ENCODE measurements at regions not wholly inside any gene's neighbourhood (a gene's known extent, or its start where the extent isn't known, plus 50 kb on each side); places are given as distances from the start of the nearest gene placed in this dataset.

DNA sequence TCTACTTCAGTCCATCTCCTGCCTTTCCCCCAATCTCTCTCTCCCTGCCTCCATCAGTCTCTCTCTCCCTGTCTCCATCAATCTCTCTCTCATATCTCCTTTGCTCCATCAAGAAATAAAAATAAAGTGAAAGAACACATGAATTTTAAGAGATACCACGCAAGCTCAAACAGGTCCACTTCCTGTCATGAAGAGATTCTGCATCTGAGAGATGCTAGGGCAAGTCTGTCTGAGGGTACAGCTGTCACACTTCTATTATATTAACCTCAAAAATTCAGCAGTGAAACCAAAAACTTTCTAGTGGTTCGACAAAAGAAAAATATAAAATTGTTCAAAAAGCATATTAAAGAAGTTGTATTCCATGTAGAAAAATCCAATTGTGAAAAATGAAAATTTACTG, 296.8 kb upstream of the RSPO3 start:
- H3K27ac ChIP-seq (ENCODE audit: low read length): no peak overlapping the region
- H4K20me1 ChIP-seq (ENCODE audit: insufficient read depth, low read depth, low read length): no peaks in the 10 kb centered on the region
- H3K27me3 ChIP-seq (ENCODE audit: low read length): no peaks in the 10 kb centered on the region
- no peaks in the 10 kb centered on the region for H3K36me3 ChIP-seq (ENCODE audit: insufficient read depth, low read length)
- H2AFZ ChIP-seq (ENCODE audit: low read length): no peak overlapping the region
- H3K9ac ChIP-seq (ENCODE audit: low read length): no peak overlapping the region
- no peaks in the 10 kb centered on the region for H3K4me1 ChIP-seq (ENCODE audit: low read length)
- no peaks in the 10 kb centered on the region for H3K9me3 ChIP-seq (ENCODE audit: low read length)
- no peaks in the 10 kb centered on the region for H3K79me2 ChIP-seq (ENCODE audit: low read length)
- H3K4me3 ChIP-seq (ENCODE audit: low read length): no peak overlapping the region
- no peak overlapping the region for H3K4me2 ChIP-seq (ENCODE audit: low read depth, low read length, poor library complexity, severe bottlenecking)
- H3K9me2 ChIP-seq (replicated peaks; ENCODE audit: insufficient read depth, low read length): no peaks in the 10 kb centered on the region
- no peak for DNase-seq

DNA sequence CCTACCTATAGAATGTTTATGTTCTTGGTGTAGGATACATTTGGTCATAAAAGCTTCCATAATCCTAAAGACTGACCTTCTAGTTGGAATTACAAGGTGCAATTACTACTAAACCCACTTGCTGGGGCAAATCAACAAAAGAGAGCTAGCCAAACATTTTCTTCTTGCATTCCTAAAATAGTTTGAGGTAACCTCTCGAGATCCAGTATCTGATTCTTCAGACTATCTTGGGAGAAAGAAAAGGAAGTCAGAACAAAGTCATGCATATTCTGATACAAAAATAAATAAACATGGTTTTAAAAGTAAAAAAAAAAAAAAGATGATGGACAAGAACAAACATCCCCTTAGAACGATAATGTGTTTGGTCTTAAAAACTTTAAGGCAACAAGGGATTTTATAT, 294.2 kb upstream of the RSPO3 start:
- H3K27me3 ChIP-seq (ENCODE audit: low read length): no peaks in the 10 kb centered on the region
- no peaks in the 10 kb centered on the region for H3K79me2 ChIP-seq (ENCODE audit: low read length)
- no peak overlapping the region for H3K4me3 ChIP-seq (ENCODE audit: low read length)
- H3K9ac ChIP-seq (ENCODE audit: low read length): no peak overlapping the region
- H3K36me3 ChIP-seq (ENCODE audit: insufficient read depth, low read length): no peaks in the 10 kb centered on the region
- no peaks in the 10 kb centered on the region for H3K9me2 ChIP-seq (replicated peaks; ENCODE audit: insufficient read depth, low read length)
- H3K9me3 ChIP-seq (ENCODE audit: low read length): no peaks in the 10 kb centered on the region
- no peak for DNase-seq
- no peak overlapping the region for H2AFZ ChIP-seq (ENCODE audit: low read length)
- no peak overlapping the region for H3K4me2 ChIP-seq (ENCODE audit: low read depth, low read length, poor library complexity, severe bottlenecking)
- H3K27ac ChIP-seq (ENCODE audit: low read length): no peak overlapping the region
- no peaks in the 10 kb centered on the region for H3K4me1 ChIP-seq (ENCODE audit: low read length)
- no peaks in the 10 kb centered on the region for H4K20me1 ChIP-seq (ENCODE audit: insufficient read depth, low read depth, low read length)

DNA sequence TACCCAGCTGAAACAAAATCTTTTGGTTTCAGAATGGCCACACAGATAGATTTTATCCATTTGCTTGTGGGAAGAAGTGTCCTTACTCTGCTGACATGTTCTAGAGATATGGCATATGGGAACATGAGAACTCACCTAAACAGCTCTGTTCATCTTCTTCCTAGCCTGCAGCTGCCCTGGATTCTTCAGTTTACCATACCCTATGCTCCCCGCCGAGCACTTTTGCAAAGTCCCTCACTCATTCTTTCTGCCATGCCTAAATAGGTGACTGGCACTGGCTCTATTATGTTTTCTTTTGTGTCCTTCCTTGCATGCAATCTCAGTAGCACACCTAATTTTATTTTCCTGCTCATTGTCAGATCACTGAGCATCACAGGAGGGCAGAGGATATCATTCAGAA, 293.7 kb upstream of the RSPO3 start:
- no peak overlapping the region for H3K4me2 ChIP-seq (ENCODE audit: low read depth, low read length, poor library complexity, severe bottlenecking)
- no peak overlapping the region for H3K4me3 ChIP-seq (ENCODE audit: low read length)
- no peak overlapping the region for H3K27ac ChIP-seq (ENCODE audit: low read length)
- DNase-seq: no peak
- H3K9ac ChIP-seq (ENCODE audit: low read length): no peak overlapping the region
- no peaks in the 10 kb centered on the region for H3K9me2 ChIP-seq (replicated peaks; ENCODE audit: insufficient read depth, low read length)
- H3K9me3 ChIP-seq (ENCODE audit: low read length): no peaks in the 10 kb centered on the region
- no peaks in the 10 kb centered on the region for H3K27me3 ChIP-seq (ENCODE audit: low read length)
- no peaks in the 10 kb centered on the region for H3K79me2 ChIP-seq (ENCODE audit: low read length)
- H2AFZ ChIP-seq (ENCODE audit: low read length): no peak overlapping the region
- H4K20me1 ChIP-seq (ENCODE audit: insufficient read depth, low read depth, low read length): no peaks in the 10 kb centered on the region
- H3K4me1 ChIP-seq (ENCODE audit: low read length): no peaks in the 10 kb centered on the region
- no peaks in the 10 kb centered on the region for H3K36me3 ChIP-seq (ENCODE audit: insufficient read depth, low read length)

DNA sequence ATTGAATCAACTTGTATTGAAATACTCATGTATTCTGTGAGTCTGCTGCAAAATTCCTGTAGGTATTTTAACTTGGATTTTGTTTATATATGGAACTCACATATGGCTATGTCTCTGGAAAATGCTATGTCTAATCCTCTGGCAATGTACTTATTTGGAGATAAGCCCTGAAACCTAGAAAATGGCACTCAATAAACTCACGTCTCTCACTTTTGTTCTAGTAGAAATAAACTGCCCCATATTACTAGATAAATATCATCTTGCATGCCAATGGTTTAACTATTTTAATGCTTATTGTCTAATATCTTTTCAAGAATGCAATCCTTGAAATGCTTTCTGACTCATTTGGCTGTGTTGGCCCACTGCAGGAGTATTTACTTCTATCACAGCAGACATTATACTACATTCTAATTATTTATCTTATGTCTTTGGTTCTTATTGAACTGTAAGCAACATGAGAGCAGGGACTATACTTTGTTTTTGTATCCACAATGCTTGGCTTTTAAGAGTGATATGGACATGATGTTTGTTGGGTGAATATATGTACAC, 292.2 kb upstream of the RSPO3 start:
- Histone ChIP-seq H3K27ac (ENCODE audit: low read length) (no peak overlapping the region), H3K9ac (ENCODE audit: low read length) (no peak overlapping the region), H3K4me3 (ENCODE audit: low read length) (no peak overlapping the region), H3K4me1 (ENCODE audit: low read length) (no peaks in the 10 kb centered on the region), H4K20me1 (ENCODE audit: insufficient read depth, low read depth, low read length) (no peaks in the 10 kb centered on the region), H3K27me3 (ENCODE audit: low read length) (no peaks in the 10 kb centered on the region), H3K36me3 (ENCODE audit: insufficient read depth, low read length) (no peaks in the 10 kb centered on the region), H2AFZ (ENCODE audit: low read length) (no peak overlapping the region), H3K4me2 (ENCODE audit: low read depth, low read length, poor library complexity, severe bottlenecking) (no peak overlapping the region), H3K9me2 (replicated peaks; ENCODE audit: insufficient read depth, low read length) (no peaks in the 10 kb centered on the region), H3K9me3 (ENCODE audit: low read length) (no peaks in the 10 kb centered on the region), H3K79me2 (ENCODE audit: low read length) (no peaks in the 10 kb centered on the region)
- no peak for DNase-seq

DNA sequence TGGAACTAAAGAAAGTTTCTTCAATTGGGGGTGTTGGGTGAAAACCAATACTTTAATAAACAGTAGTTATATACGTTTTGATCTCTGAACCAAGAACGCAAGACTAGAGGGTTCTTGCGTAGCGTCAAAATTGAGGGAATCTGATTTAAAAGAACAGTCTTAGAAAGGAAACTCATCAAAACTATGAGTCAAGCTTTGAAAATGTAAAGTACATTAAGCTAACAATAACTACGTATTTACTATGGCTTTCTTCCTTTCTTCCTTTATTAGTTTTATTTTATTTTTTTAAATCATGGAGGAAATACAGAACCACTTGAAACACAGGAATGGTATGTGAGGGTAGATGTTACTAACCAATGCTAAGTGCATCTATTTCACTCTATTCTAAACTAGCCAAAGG, 287.0 kb upstream of the RSPO3 start:
- no peak overlapping the region for H3K4me3 ChIP-seq (ENCODE audit: low read length)
- no peaks in the 10 kb centered on the region for H3K36me3 ChIP-seq (ENCODE audit: insufficient read depth, low read length)
- no peak overlapping the region for H2AFZ ChIP-seq (ENCODE audit: low read length)
- no peaks in the 10 kb centered on the region for H4K20me1 ChIP-seq (ENCODE audit: insufficient read depth, low read depth, low read length)
- H3K9me2 ChIP-seq (replicated peaks; ENCODE audit: insufficient read depth, low read length): no peaks in the 10 kb centered on the region
- no peak for DNase-seq
- no peaks in the 10 kb centered on the region for H3K4me1 ChIP-seq (ENCODE audit: low read length)
- no peak overlapping the region for H3K27ac ChIP-seq (ENCODE audit: low read length)
- no peaks in the 10 kb centered on the region for H3K9me3 ChIP-seq (ENCODE audit: low read length)
- no peak overlapping the region for H3K9ac ChIP-seq (ENCODE audit: low read length)
- H3K79me2 ChIP-seq (ENCODE audit: low read length): no peaks in the 10 kb centered on the region
- no peaks in the 10 kb centered on the region for H3K27me3 ChIP-seq (ENCODE audit: low read length)
- H3K4me2 ChIP-seq (ENCODE audit: low read depth, low read length, poor library complexity, severe bottlenecking): no peak overlapping the region

DNA sequence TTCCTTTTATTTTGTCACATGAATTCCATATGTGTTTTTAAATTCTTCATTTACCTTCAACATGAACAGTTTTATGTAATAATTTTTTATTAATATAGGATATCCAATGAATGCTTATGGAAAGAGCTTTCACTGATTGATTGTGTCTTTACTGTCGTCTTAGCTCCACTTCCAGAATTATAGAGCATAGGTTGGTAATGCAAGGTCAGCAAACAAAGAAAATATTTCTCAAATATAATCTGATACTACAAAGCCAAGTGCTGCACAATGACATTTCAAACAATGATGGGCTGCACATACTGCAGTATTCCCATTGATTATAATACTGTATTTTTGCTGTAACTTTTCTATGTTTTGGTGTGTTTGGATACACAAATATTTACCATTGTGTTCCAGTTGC, 275.7 kb upstream of the RSPO3 start:
- DNase-seq: no peak
- H3K9me3 ChIP-seq (ENCODE audit: low read length): no peaks in the 10 kb centered on the region
- H3K4me2 ChIP-seq (ENCODE audit: low read depth, low read length, poor library complexity, severe bottlenecking): no peak overlapping the region
- no peaks in the 10 kb centered on the region for H3K27me3 ChIP-seq (ENCODE audit: low read length)
- H3K9ac ChIP-seq (ENCODE audit: low read length): no peak overlapping the region
- H3K27ac ChIP-seq (ENCODE audit: low read length): no peak overlapping the region
- no peak overlapping the region for H2AFZ ChIP-seq (ENCODE audit: low read length)
- H3K79me2 ChIP-seq (ENCODE audit: low read length): no peaks in the 10 kb centered on the region
- H3K4me3 ChIP-seq (ENCODE audit: low read length): no peak overlapping the region
- H3K4me1 ChIP-seq (ENCODE audit: low read length): no peaks in the 10 kb centered on the region
- H4K20me1 ChIP-seq (ENCODE audit: insufficient read depth, low read depth, low read length): no peaks in the 10 kb centered on the region
- no peaks in the 10 kb centered on the region for H3K9me2 ChIP-seq (replicated peaks; ENCODE audit: insufficient read depth, low read length)
- H3K36me3 ChIP-seq (ENCODE audit: insufficient read depth, low read length): no peaks in the 10 kb centered on the region

DNA sequence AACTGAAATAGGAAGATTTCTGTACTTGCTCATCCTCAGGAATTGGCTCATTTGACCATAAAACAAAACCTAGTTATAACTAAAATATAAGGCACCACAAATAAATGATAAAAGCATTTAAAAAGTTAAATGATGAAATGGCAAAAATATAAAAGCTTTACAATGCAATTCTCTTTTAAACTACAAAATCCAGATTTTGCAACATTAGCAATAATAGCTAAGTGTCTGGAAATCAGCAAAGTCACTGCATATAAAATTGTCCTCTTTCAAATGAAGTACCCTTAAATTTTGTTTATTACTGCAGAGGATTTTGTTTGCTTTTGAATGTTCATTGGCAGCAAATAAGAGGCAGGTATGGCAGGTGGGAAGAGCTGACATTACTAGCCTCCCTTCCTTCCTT, 270.4 kb upstream of the RSPO3 start:
- DNase-seq: no peak
- H3K4me1 ChIP-seq (ENCODE audit: low read length): no peaks in the 10 kb centered on the region
- H3K4me2 ChIP-seq (ENCODE audit: low read depth, low read length, poor library complexity, severe bottlenecking): no peak overlapping the region
- H3K27me3 ChIP-seq (ENCODE audit: low read length): no peaks in the 10 kb centered on the region
- no peaks in the 10 kb centered on the region for H3K9me2 ChIP-seq (replicated peaks; ENCODE audit: insufficient read depth, low read length)
- no peaks in the 10 kb centered on the region for H3K36me3 ChIP-seq (ENCODE audit: insufficient read depth, low read length)
- no peak overlapping the region for H2AFZ ChIP-seq (ENCODE audit: low read length)
- H3K9ac ChIP-seq (ENCODE audit: low read length): no peak overlapping the region
- no peak overlapping the region for H3K27ac ChIP-seq (ENCODE audit: low read length)
- H4K20me1 ChIP-seq (ENCODE audit: insufficient read depth, low read depth, low read length): no peaks in the 10 kb centered on the region
- H3K79me2 ChIP-seq (ENCODE audit: low read length): no peaks in the 10 kb centered on the region
- H3K9me3 ChIP-seq (ENCODE audit: low read length): no peaks in the 10 kb centered on the region
- no peak overlapping the region for H3K4me3 ChIP-seq (ENCODE audit: low read length)

DNA sequence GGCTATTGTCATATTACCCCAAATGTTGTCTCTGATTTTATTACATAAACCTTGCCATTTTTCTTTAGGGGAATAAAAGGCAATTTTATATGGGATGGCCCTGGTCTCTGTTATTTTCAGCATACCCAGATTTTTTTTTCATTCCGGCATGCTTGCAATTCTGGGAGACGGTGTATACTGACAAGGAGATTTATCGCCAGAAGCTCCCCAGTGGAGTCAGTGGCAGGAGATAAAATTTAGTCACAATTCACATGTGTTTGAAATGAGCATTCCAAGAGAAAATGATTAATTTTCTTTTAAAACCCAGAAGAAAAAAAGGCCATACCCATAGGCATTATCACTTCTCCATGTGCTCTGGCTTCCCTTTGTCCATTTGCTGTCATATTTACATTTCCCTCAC, 250.8 kb upstream of the RSPO3 start:
- Histone ChIP-seq H3K4me1 (ENCODE audit: low read length) (no peaks in the 10 kb centered on the region), H3K36me3 (ENCODE audit: insufficient read depth, low read length) (no peaks in the 10 kb centered on the region), H3K9ac (ENCODE audit: low read length) (no peak overlapping the region), H3K27me3 (ENCODE audit: low read length) (no peaks in the 10 kb centered on the region), H3K27ac (ENCODE audit: low read length) (no peak overlapping the region), H3K9me3 (ENCODE audit: low read length) (no peaks in the 10 kb centered on the region), H3K79me2 (ENCODE audit: low read length) (no peaks in the 10 kb centered on the region), H3K4me2 (ENCODE audit: low read depth, low read length, poor library complexity, severe bottlenecking) (no peak overlapping the region), H2AFZ (ENCODE audit: low read length) (no peak overlapping the region), H3K9me2 (replicated peaks; ENCODE audit: insufficient read depth, low read length) (no peaks in the 10 kb centered on the region), H3K4me3 (ENCODE audit: low read length) (no peak overlapping the region), H4K20me1 (ENCODE audit: insufficient read depth, low read depth, low read length) (no peaks in the 10 kb centered on the region)
- DNase-seq: no peak

DNA sequence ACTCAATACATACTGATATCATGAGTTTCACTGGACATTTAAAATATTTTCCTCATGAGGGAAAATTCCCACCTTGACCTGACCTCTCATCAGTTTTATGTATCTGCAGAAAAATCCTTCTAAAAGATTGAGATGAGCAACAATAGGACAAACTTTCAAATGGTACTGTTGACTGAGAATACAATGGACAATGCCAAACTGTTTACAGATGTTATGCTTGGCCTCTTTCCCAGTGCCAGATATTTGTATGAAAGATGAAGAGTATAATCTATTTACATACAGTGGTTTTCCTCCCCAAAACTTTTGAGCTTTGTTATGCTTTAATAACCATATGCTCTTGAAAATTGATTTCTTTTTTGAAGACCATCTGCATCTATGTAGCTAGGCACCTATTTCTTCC, 245.1 kb upstream of the RSPO3 start:
- Histone ChIP-seq H3K4me2 (ENCODE audit: low read depth, low read length, poor library complexity, severe bottlenecking) (no peak overlapping the region), H3K9me2 (replicated peaks; ENCODE audit: insufficient read depth, low read length) (no peaks in the 10 kb centered on the region), H3K4me1 (ENCODE audit: low read length) (no peaks in the 10 kb centered on the region), H4K20me1 (ENCODE audit: insufficient read depth, low read depth, low read length) (no peaks in the 10 kb centered on the region), H3K9me3 (ENCODE audit: low read length) (no peaks in the 10 kb centered on the region), H3K79me2 (ENCODE audit: low read length) (no peaks in the 10 kb centered on the region), H3K36me3 (ENCODE audit: insufficient read depth, low read length) (no peaks in the 10 kb centered on the region), H3K27ac (ENCODE audit: low read length) (no peak overlapping the region), H3K9ac (ENCODE audit: low read length) (no peak overlapping the region), H3K4me3 (ENCODE audit: low read length) (no peak overlapping the region), H3K27me3 (ENCODE audit: low read length) (no peaks in the 10 kb centered on the region), H2AFZ (ENCODE audit: low read length) (no peak overlapping the region)
- no peak for DNase-seq

Data from Karpas-422 (cell line).